Activated CD4-positive, CD25-positive, alpha-beta regulatory T cell treated with anti-CD3 and anti-CD28 coated beads, Interleukin-2, amount 50 U/mL, for 16 hours (primary cell): ENCODE measurements at regions not wholly inside any gene's neighbourhood (a gene's known extent, or its start where the extent isn't known, plus 50 kb on each side); places are given as distances from the start of the nearest gene placed in this dataset.

Experiments used
- DNase-seq: peaks from one replicate; pipeline ENCODE4 v3.0.0-alpha.2; 2020; ENCODE audit warnings: low read depth, low spot score

- DNase-seq, result no peak
Observed at GRCh38 chr11:116167706-116168458, 604.9 kb downstream of the BUD13 start.

GRCh38 chr11:116166573-116167465 lies 606.0 kb downstream of the BUD13 start:
- no peak for DNase-seq

GRCh38 chr11:116164843-116165242 lies 607.9 kb downstream of the BUD13 start:
- no peak for DNase-seq

- DNase-seq, result no peak
Observed at GRCh38 chr11:116162886-116163230, 609.9 kb downstream of the BUD13 start.

- DNase-seq, result no peak
Observed at GRCh38 chr11:116162086-116162885, 610.5 kb downstream of the BUD13 start.

GRCh38 chr11:116148645-116149044 lies 624.1 kb downstream of the BUD13 start:
- no peak for DNase-seq

- DNase-seq, result no peak
Observed at GRCh38 chr11:116148056-116148455, 624.7 kb downstream of the BUD13 start.

- DNase-seq, result no peak
Observed at GRCh38 chr11:116145187-116145865, 627.5 kb downstream of the BUD13 start.

- no peak for DNase-seq
Observed at GRCh38 chr11:116144387-116144958, 628.3 kb downstream of the BUD13 start.

GRCh38 chr11:116138280-116138679 lies 634.1 kb upstream of the CADM1 start:
- no peak for DNase-seq

GRCh38 chr11:116137753-116138152 lies 633.5 kb upstream of the CADM1 start:
- DNase-seq, result no peak

- DNase-seq, result no peak
Observed at GRCh38 chr11:116136987-116137674, 632.9 kb upstream of the CADM1 start.

- no peak for DNase-seq
Observed at GRCh38 chr11:116135891-116136290, 631.7 kb upstream of the CADM1 start.

GRCh38 chr11:116134450-116134849 lies 630.2 kb upstream of the CADM1 start:
- DNase-seq, result no peak

GRCh38 chr11:116132273-116132978 lies 628.2 kb upstream of the CADM1 start:
- DNase-seq, result no peak

- no peak for DNase-seq
Observed at GRCh38 chr11:116130122-116130521, 625.9 kb upstream of the CADM1 start.

GRCh38 chr11:116129456-116129855 lies 625.2 kb upstream of the CADM1 start:
- no peak for DNase-seq

- DNase-seq, result no peak
Observed at GRCh38 chr11:116126562-116126961, 622.3 kb upstream of the CADM1 start.

GRCh38 chr11:116124922-116125714 lies 620.9 kb upstream of the CADM1 start:
- DNase-seq, result no peak
